GM19463 (cell line): ENCODE measurements at regions not wholly inside any gene's neighbourhood (a gene's known extent, or its start where the extent isn't known, plus 50 kb on each side); places are given as distances from the start of the nearest gene placed in this dataset.
"Not testable (repeated sequence)": the region's sequence is repeated elsewhere in the genome, so short reads cannot be mapped to it uniquely, and the experiment has no call there.

Experiments used
- ATAC-seq: cut with Tn5 transposase; IDR thresholded peaks from one replicate; pipeline ENCODE4 v1.9.1; 2021; ENCODE audit warnings: mild to moderate bottlenecking, moderate library complexity; ENCODE audit not compliant: unreplicated experiment

DNA sequence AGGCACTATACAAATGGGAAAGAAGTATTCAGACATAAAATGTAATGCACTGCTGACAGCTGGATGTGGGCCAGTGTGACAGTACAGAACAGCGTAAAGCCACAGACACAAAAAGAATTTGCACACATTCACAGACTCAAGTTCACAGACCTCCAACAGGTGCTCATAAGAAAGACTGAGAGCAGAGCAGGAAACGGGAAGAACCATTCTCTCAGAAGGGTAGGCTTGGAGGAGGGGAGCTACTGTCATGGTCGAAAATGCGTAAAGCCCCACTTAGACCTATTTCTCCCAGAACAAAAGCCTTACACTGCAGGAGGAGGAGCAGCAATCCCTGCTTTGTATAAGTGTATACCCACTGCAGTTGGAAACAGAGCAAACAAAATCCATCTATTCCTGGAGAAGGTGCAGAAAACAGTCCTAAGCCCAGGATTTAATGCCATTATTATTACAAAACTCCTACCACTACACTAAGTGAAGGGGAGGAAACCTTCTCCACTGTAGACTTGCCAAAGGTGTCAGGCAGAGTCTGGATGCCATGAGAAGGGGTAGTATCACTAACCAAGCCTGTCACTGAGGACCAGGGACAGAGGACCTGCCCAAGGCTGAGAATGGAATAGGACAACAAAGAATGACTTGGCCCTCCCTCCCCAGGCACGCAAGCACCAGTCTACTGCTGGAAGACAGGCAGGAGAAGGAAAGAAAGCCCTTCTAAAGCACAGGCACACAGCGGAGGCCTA, 103.0 kb upstream of the FAM25C start:
- not testable (repeated sequence) for ATAC-seq

DNA sequence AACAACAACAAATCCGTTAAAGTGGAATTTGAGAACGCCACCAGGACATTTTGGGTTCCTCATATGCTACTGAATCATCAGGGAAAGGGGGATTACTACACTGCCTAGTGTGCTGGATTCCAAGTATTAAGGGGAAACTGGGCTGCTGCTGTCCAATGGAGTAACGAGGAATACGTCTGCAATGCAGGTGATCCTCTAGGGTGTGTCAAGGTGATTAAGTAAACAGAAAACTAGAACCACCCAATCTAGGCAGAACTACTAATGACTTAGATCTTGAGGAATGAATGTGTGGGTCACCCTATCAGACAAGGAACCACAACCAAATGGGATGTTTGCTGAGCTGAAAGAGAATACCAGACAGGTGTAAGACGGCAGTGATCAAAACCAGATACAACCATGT, 99.3 kb upstream of the FAM25C start:
- ATAC-seq = not testable (repeated sequence)

DNA sequence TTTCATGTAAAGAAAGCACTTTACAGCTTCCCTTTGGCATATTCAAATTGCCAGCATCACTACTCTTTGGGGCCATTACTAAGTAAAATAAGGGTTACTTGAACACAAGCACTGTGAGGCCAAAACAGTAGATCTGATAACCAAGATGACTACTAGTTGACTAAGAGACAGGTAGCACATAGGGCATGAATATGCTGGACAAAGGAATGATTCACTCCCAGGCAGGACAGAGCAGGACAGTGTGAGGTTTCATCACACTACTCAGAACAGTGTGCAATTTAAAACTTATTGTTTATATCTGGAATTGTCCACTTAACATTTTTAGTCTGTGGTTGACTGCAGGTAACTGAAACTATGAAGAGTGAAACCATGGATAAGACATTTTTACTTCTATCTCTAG, 91.1 kb upstream of the FAM25C start:
- not testable (repeated sequence) for ATAC-seq

DNA sequence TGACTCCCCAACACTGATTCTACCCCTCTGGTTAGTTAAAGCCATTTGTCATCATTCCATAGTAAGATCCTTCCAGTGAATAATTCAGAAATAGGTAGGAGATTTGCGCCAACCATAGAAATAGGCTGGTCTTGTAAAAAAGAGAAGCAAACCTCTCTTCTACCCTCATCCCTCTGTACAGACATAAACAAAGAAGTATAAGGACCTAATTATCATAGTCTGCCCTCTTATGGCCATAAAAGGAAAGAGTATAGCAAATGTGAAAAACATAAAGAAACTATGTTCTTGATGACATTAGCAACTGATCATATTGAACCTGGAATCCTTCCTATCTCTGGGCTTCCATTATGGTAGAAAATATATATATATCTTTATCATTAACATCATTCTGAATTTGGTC, 88.5 kb upstream of the FAM25C start:
- ATAC-seq = not testable (repeated sequence)

DNA sequence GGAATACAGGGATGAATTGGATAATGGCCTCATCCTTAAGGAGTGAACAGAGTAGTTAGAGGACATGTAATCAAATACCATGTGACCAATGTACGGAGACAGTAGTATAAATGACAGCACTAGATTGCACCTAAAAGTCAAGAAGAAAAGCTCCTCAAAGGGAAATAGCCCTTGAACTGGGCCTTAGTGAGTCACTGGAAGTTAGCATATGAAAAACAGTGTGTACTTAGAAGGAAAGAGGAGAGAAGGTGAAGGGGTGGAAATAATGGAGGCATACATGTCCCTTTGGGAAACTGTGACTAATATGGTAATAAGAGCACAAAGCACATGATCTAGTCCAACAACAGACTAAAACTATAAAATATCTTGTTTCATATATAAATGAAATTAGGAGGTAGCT, 84.9 kb upstream of the FAM25C start:
- ATAC-seq = not testable (repeated sequence)

DNA sequence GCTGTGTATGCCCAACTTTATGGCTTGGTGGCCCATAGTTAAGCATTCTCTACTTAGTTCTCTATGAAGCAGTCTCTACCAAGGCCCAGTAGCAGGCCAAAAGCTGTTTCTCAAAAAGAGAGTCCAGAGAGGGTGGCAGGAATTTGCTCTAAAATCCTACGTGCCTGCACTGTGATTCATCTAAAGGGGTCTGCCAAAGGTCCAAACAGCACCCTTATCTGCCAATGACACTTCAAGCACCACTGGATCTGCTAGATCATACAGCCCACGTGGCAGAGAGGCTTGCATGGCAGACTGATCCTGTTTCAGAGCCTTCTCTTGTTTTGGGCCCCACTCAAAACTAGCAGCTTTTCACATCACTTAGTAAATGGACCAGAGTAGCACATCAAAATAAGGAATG, 71.6 kb upstream of the FAM25C start:
- not testable (repeated sequence) for ATAC-seq

DNA sequence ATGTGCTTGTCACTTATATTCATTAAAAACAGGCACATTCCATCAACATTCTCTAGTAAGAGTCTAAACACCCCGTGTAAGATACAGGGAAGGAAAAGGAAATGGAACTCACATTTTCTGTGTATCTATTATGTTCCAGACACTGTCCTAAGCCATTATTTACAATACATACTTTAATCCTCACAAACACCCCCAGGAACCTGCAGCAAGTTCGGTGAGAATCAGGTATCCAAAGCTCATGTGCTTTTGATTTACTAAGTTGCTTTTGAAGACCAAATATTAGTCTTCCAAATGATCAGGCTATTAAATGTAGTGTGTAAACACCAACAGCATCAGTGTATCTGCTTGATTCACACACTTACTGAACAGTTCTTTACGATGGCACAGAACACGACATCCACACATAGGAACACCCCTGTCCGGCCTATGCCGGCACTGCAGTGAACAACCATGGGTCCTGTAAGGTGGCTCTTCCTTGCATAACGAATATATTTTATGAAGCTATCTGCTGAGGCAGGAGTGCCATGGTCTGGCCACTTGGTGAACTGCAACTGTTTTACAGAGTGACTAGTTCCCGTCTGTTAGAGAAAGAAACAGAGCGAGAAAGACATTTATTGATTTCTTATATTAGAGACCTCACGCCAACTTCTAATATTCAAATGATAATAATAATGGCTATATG, 64.5 kb upstream of the FAM25C start:
- ATAC-seq = peak; percentile 88

DNA sequence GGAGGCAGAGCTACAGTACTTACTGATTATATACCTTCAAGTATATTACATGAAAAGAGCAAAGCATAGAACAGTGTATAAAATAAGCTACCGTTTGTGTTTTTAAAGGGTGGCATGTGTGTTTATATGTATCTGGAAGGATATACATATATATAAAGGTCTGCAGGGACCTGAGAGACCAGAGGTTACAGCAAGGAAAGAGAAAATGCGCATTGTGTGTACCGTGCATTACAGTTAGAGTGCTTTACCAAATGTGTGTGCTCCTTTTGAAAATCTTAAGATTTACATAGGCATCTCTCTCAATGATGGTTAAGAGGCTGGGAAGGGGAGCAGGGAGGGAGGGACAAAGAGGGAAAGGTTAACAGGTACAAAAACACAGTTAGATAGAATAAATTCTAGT, 55.8 kb upstream of the FAM25C start:
- ATAC-seq = not testable (repeated sequence)
